HG02798 (cell line): ENCODE measurements at regions not wholly inside any gene's neighbourhood (a gene's known extent, or its start where the extent isn't known, plus 50 kb on each side); places are given as distances from the start of the nearest gene placed in this dataset.
"Not testable (repeated sequence)": the region's sequence is repeated elsewhere in the genome, so short reads cannot be mapped to it uniquely, and the experiment has no call there.

ENCODE experiments used
- ATAC-seq: cut with Tn5 transposase; IDR thresholded peaks from one replicate; pipeline ENCODE4 v1.9.1; 2021; ENCODE audit warnings: mild to moderate bottlenecking; ENCODE audit not compliant: unreplicated experiment, poor library complexity

GRCh38 chr4:147096667-147097604 is 151.3 kb upstream of the TTC29 start:
- peak; percentile 76 for ATAC-seq

- no peak for ATAC-seq
Measured at GRCh38 chr4:147101678-147102077, 156.0 kb upstream of the TTC29 start.

GRCh38 chr4:147102596-147102995 is 156.9 kb upstream of the TTC29 start:
- no peak for ATAC-seq

DNA sequence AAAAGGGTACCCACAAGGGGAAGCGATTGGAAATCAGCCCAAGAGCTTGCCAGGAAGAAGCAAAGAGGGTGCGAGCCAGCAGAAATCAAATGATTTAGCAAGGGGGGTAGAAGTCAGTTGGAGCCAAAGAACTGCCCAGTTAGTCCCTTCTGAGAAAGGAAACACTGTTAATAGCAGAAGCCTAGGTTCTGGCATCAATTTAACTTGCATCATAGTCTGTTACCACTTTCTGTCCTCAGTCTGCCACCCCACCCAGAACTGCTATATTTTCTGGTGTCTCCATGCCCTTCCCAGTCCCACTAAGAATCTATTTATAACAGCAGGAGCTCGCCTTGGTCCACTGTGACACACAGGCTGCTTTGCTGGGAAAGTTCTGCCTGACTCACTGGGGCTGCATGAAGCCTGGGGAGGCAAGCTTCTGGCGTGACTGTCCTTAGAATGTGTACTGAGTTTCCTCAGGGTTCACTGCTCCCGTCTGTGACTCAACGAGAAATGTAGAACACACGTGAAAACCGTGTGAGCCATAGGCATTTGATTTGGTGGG is 157.8 kb upstream of the TTC29 start:
- no peak for ATAC-seq

- ATAC-seq: no peak
Measured at GRCh38 chr4:147104768-147105167, 159.1 kb upstream of the TTC29 start.

DNA sequence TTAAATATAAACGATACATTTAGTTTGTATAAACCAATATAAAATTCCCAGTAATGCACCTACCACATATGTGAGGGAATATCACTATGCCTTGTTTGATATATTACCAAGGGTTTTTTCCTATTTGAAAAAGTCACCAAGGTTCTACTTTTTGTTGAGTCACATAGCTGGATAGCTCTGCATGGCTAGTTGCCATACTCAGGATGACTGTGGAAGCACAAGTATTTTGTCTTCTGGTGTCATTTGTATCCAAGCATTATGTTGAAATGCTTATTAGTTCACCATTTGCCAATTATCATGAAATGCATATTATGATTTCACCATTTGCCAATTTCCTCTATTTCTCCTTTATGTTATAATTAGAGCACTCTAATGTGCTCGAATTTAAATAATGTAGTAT is 162.7 kb upstream of the TTC29 start:
- ATAC-seq: no peak

DNA sequence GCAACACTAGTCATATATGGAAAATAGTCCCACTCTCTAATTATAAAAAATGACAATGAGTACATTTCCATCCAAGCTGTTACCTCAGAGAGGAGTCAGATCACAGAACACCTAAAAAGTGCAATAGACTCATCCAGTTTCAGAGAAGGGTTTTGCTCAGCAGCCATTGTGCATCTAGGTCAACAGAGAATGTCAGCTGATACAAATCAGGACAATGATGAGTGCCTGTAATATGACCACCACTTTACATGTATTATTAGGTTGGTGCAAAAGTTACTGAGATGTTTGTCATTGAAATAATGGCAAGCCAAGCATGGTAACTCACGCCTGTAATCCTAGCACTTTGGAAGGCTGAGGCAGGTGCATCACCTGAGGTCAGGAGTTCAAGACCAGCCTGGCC is 164.1 kb upstream of the TTC29 start:
- ATAC-seq: no peak

DNA sequence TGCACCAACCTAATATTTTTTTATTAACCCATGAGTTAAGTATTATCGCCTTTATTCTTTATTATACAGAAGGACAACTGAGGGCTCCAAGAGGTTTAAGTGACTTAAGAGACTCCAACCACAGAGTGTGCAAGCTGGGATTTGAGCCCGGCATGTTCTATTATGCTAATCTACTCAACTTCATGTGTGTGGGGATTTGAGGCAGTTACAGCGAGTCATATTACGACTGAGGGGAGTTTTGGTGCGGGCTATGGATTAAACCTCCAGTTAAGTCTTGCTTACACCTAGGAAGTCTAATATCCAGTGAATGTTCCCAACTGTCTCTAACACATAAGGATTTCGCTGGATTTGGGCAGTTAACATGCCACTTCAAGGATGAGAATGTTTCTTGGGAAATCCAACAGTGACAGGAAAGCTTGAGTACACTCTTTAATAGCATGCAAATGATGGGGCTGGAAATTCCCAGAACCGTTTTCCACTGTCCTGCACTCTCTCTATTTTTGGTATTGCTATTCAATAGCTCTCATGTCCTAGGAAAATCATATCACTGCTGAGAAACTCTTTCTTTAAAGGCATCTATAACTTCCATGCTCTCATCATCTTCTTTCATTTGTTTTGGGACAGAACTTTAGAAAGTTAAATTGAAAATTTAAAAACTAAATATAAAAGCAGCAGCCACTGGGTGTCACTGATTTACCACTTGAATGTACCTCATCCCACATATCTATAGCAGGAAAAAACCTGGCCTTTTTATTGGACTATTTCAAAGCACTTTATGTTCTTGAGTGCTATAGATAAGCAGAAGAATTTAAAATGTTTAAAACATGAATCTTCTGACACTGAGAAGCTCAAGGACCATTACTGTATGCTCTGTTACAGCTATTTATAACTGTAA is 165.1 kb upstream of the TTC29 start:
- ATAC-seq: no peak

DNA sequence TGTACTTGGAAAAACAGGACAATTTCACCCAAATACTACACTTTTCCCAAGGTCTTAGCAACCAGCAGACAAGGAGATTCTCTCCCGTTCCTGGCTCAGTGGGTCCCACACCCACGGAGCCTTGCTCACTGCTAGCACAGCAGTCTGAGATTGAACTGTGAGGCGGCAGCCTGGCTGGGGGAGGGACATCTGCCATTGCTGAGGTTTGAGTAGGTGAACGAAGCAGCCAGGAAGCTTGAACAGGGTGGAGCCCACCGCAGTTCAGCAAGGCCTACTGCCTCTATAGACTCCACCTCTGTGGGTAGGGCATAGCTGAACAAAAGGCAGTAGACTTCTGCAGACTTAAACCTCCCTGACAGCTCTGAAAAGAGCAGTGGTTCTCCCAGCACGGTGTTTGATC is 166.5 kb upstream of the TTC29 start:
- not testable (repeated sequence) for ATAC-seq

- ATAC-seq: no peak
Measured at GRCh38 chr4:147117431-147117830, 171.8 kb upstream of the TTC29 start.

DNA sequence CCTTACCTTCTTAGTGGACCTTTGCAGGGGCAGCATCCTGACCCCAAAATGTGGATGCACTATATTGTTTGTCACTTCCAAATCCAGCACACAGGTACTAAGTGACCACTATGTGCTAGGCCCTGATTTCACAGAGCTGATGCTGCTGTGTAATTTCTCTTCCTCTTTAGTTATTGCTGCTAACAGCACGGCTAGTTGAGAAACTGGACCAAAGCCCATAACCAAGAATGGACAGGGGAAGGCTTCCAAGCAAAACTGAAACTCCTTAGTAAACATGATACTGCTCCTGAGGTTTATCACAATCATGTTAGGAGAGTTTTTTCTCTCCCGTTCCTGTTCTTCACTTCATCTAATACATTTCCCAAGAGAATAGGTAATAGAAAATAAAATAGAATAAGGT is 172.9 kb upstream of the TTC29 start:
- ATAC-seq: peak; percentile 44

- no peak for ATAC-seq
Measured at GRCh38 chr4:147122685-147123084, 177.0 kb upstream of the TTC29 start.

- ATAC-seq: no peak
Measured at GRCh38 chr4:147123146-147123545, 177.5 kb upstream of the TTC29 start.

DNA sequence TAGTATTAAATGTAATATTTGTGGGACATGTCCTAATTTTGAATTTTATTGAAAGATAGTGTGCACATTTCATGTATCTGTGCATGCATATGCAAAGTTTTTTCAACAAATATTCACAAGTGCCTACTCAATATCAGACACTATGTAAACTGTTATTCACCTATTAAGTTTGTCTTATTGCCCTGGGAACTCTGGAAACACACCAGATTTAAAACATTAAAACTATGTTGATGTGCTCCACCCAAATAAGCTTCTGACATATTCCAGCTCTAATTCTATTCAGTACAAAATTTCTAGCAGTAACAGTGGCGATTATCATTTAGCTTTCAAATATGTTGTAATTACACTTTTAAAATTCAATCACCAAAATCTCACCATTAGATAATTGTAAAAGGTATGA is 183.1 kb upstream of the TTC29 start:
- ATAC-seq: no peak

DNA sequence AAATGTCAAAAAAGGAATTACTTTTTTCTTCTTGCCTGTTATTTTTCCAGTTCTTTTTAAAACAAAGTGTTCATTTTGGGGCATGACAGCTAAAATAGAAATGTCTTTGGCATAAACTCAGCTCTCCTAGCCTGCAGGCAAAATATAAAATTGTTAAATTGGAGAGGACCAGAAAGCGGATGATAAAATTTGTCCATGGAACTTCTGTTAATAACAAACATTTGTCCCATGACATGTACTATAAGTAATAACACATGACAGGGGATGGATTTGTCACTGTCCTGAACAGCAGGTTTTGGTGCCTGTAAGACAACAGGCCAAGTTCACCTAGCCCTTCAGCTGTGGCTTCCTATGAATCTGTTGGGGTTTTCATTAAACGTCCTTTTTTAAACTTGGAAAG is 184.0 kb upstream of the TTC29 start:
- no peak for ATAC-seq

GRCh38 chr4:147134536-147135210 is 189.0 kb upstream of the TTC29 start:
- ATAC-seq: no peak

GRCh38 chr4:147136310-147136709 is 190.6 kb upstream of the TTC29 start:
- no peak for ATAC-seq

- no peak for ATAC-seq
Measured at GRCh38 chr4:147136751-147137150, 191.1 kb upstream of the TTC29 start.

DNA sequence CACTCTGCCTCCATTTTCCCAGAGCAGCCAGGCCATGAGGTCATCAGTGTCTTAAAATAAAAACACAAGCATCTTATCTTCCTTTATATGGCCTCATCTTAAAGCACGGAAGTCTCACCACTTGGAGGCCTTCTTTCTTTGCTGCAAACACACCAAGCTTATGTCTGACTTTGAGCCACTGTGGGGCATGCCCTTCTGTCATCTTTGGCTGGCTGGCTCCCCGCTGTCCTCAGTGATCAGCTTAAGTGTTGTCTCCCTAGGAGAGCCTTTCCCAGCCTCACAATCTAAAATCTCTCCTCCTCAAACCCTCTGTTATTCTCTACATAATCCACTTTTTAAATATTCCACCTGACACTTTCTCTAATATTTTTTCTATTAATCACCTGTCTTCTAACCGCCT is 191.6 kb upstream of the TTC29 start:
- ATAC-seq: no peak

DNA sequence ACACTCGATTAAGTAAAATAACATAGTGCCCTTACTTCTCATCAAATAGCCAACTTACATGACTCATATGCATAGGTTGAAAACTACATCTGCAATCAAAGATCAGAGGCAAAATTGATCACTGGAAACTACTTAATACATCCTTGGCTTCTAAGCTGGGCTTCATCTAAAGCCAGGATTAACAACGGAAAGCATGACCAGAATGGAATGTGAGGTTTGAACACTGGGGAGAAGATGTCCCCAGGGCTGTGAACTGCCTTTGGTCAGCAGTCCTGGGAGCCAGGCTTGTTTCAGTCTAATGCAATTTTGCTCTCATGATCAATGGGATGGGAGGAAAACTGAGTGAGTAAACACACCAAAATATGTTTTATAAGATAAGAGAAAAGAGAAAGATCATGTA is 192.5 kb upstream of the TTC29 start:
- ATAC-seq: no peak
